Neuronal stem cell (in vitro differentiated cells): ENCODE measurements at regions not wholly inside any gene's neighbourhood (a gene's known extent, or its start where the extent isn't known, plus 50 kb on each side); places are given as distances from the start of the nearest gene placed in this dataset.

Source experiments
- DNase-seq: peaks from one replicate; pipeline ENCODE4 v3.0.0-alpha.2; 2013; ENCODE audit warnings: low spot score
- H2AFZ ChIP-seq: one replicate; pipeline ENCODE4 v1.6.1; 2013; ENCODE audit warnings: mild to moderate bottlenecking, low read length, inconsistent platforms
- H2AK5ac ChIP-seq: 2 replicates; pipeline ENCODE4 v1.6.1; 2013; ENCODE audit warnings: low read depth, mild to moderate bottlenecking, inconsistent platforms, low read length, moderate library complexity, mixed read lengths
- H2BK120ac ChIP-seq: 2 replicates; pipeline ENCODE4 v1.6.1; 2013; ENCODE audit warnings: low read depth, mild to moderate bottlenecking, inconsistent platforms, low read length, moderate library complexity, mixed read lengths
- H2BK12ac ChIP-seq: one replicate; pipeline ENCODE4 v1.6.1; 2013; ENCODE audit warnings: low read length, inconsistent platforms
- H2BK15ac ChIP-seq: 2 replicates; pipeline ENCODE4 v1.6.1; 2013; ENCODE audit warnings: mild to moderate bottlenecking, low read length, inconsistent platforms, mixed read lengths
- H2BK5ac ChIP-seq: one replicate; pipeline ENCODE4 v1.6.1; 2013; ENCODE audit warnings: inconsistent platforms, mild to moderate bottlenecking, low read length, moderate library complexity
- H3K14ac ChIP-seq: one replicate; pipeline ENCODE4 v1.6.1; 2013; ENCODE audit warnings: low read length, inconsistent platforms
- H3K18ac ChIP-seq: 2 replicates; pipeline ENCODE4 v1.6.1; 2013; ENCODE audit warnings: low read length, inconsistent platforms
- H3K23ac ChIP-seq: 2 replicates; pipeline ENCODE4 v1.6.1; 2013; ENCODE audit warnings: low read depth, mild to moderate bottlenecking, mixed read lengths, low read length, inconsistent platforms; ENCODE audit not compliant: poor library complexity
- H3K27ac ChIP-seq: replicated peaks from 3 replicates; pipeline ENCODE4 v1.5.1; 2013; ENCODE audit warnings: low read length, inconsistent platforms
- H3K27me3 ChIP-seq, 3 experiments: 2 replicates each; pipeline ENCODE4 v1.6.1; 2013; ENCODE audit warnings: low read length in 3 of 3, mild to moderate bottlenecking in 2 of 3, inconsistent platforms in 1 of 3, low read depth in 1 of 3, mixed read lengths in 1 of 3, moderate library complexity in 1 of 3; ENCODE audit not compliant: control insufficient read depth in 3 of 3, insufficient read depth in 3 of 3
- H3K36me3 ChIP-seq, 2 donors: replicated peaks in 1 of 2; 2 replicates each; pipeline ENCODE4 v1.6.1; 2013; ENCODE audit warnings: low read length in 2 of 2; ENCODE audit not compliant: control insufficient read depth in 2 of 2, insufficient read depth in 2 of 2
- H3K4ac ChIP-seq: 2 replicates; pipeline ENCODE4 v1.6.1; 2013; ENCODE audit warnings: inconsistent platforms, mild to moderate bottlenecking, low read length, moderate library complexity
- H3K4me1 ChIP-seq, 2 donors: 1 replicate in 1 of 2; 2 replicates in 1 of 2; pipeline ENCODE4 v1.6.1; 2013; ENCODE audit warnings: low read length in 2 of 2, low read depth in 1 of 2; ENCODE audit not compliant: control insufficient read depth in 2 of 2, insufficient read depth in 1 of 2
- H3K4me2 ChIP-seq: one replicate; pipeline ENCODE4 v1.6.1; 2013; ENCODE audit warnings: mild to moderate bottlenecking, low read length, inconsistent platforms; ENCODE audit not compliant: insufficient read depth, poor library complexity, severe bottlenecking
- H3K4me3 ChIP-seq, 2 donors: 2 replicates each; pipeline ENCODE4 v1.5.1; 2013; ENCODE audit warnings: low read length in 2 of 2, mild to moderate bottlenecking in 2 of 2, inconsistent platforms in 1 of 2, moderate library complexity in 1 of 2
- H3K79me1 ChIP-seq: one replicate; pipeline ENCODE4 v1.6.1; 2013; ENCODE audit warnings: low read depth, mild to moderate bottlenecking, inconsistent platforms, low read length, moderate library complexity
- H3K9ac ChIP-seq: one replicate; pipeline ENCODE4 v1.6.1; 2013; ENCODE audit warnings: mild to moderate bottlenecking, low read depth, low read length, inconsistent platforms; ENCODE audit not compliant: poor library complexity
- H3K9me3 ChIP-seq, 2 donors: replicated peaks in 1 of 2; 2 replicates each; pipeline versions ENCODE3 to v1.6.1; 2013; ENCODE audit warnings: low read length in 2 of 2, mild to moderate bottlenecking in 2 of 2, inconsistent platforms in 1 of 2, low read depth in 1 of 2, mixed read lengths in 1 of 2, moderate library complexity in 1 of 2; ENCODE audit not compliant: control insufficient read depth in 2 of 2, insufficient read depth in 1 of 2
- H4K8ac ChIP-seq: one replicate; pipeline ENCODE4 v1.6.1; 2013; ENCODE audit warnings: low read depth, mild to moderate bottlenecking, inconsistent platforms, low read length, moderate library complexity
- H4K91ac ChIP-seq: one replicate; pipeline ENCODE4 v1.6.1; 2013; ENCODE audit warnings: low read length, low read depth, mild to moderate bottlenecking, inconsistent platforms; ENCODE audit not compliant: poor library complexity
- WGBS, 2 donors: extraction: QIAGEN DNeasy Blood & Tissue Kit; methylation state at CpG; one replicate each; pipeline ENCODE4 v1.1.7; 2013; ENCODE audit warnings: missing lambda C conversion rate in 2 of 2, mixed read lengths in 1 of 2; ENCODE audit not compliant: insufficient read length in 2 of 2, insufficient replicate concordance in 1 of 2; ENCODE audit errors: extremely low coverage in 2 of 2; 5-methylcytosine and 5-hydroxymethylcytosine counted together

- Histone ChIP-seq H3K4me3 (no peak overlapping the region), H2AFZ (no peak overlapping the region), H3K79me1 (no peaks in the 10 kb centered on the region), H2AK5ac (no peak overlapping the region), H4K8ac (no peak overlapping the region), H3K9ac (no peak overlapping the region), H3K14ac (no peak overlapping the region), H3K4ac (no peak overlapping the region), H3K4me2 (no peak overlapping the region), H3K4me1 (no peaks in the 10 kb centered on the region), H2BK12ac (no peak overlapping the region), H3K18ac (no peak overlapping the region), H3K9me3 (no peaks in the 10 kb centered on the region), H2BK15ac (no peak overlapping the region), H3K27me3 (no peaks in the 10 kb centered on the region), H3K27ac (no peak overlapping the region), H4K91ac (no peak overlapping the region), H2BK120ac (no peak overlapping the region), H2BK5ac (no peak overlapping the region), H3K23ac (no peak overlapping the region), H3K36me3 (no peaks in the 10 kb centered on the region)
- DNase-seq: no peak
- WGBS, 2 donors: no CpG with 5 or more reads among the region's 2 CpGs
These were observed 661.9 kb downstream of the SORCS1 start for GRCh38 chr10:106502641-106503040.

- Histone ChIP-seq H3K27ac (no peak overlapping the region), H3K23ac (no peak overlapping the region), H3K9me3 (no peaks in the 10 kb centered on the region), H2BK5ac (no peak overlapping the region), H3K4ac (no peak overlapping the region), H3K9ac (no peak overlapping the region), H3K36me3 (no peaks in the 10 kb centered on the region), H3K4me2 (no peak overlapping the region), H3K14ac (no peak overlapping the region), H3K79me1 (no peaks in the 10 kb centered on the region), H3K4me1 (no peaks in the 10 kb centered on the region), H4K8ac (no peak overlapping the region), H2BK12ac (no peak overlapping the region), H2AFZ (no peak overlapping the region), H4K91ac (no peak overlapping the region), H2AK5ac (no peak overlapping the region), H2BK120ac (no peak overlapping the region), H2BK15ac (no peak overlapping the region), H3K4me3 (no peak overlapping the region), H3K18ac (no peak overlapping the region), H3K27me3 (no peaks in the 10 kb centered on the region)
- no peak for DNase-seq
These were observed 663.5 kb downstream of the SORCS1 start for GRCh38 chr10:106500925-106501525.

DNA sequence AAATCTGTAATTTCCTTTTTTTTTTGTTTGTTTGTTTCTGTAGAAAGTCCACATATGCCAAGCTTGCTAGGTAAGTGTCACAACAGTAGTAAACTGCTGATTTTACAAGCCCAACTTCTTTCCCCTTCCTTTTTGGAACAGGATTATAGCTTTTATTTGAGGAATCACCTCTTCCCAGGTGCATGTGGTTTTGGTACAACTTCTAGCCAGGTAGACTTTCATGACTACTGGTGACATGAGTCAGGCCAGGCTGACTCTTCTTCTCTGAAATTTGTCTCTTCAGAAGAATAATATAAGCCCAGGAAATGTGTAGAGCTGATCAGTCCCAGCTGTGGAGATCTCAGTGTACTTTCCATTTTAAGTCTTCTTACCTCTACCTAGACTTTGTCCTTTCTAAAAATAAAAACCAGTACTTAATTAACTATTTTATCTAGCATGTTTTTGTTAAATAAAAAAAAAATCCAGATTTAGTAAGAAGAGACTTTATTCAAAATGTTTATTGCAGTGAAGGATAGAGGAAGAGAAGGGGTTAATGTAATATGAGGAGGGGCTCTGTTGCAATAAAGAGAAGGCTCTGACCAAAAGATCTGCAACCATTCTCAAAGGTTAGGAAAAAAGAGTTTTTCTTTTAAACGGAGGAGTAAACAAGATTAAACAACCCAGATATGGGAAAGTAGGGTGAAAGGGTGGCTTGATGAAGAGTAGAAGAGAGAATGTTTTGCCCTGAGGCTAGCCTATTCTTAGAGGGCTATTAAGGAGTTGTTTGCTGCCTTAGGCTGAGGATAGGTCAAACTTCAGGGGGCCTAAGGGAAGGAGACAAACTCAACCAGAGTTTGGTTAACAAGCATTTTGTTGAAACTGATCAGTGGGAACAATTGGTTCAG is 664.2 kb downstream of the SORCS1 start:
- Histone ChIP-seq H3K9me3 (no peaks in the 10 kb centered on the region), H3K79me1 (no peaks in the 10 kb centered on the region), H3K9ac (no peak overlapping the region), H3K14ac (no peak overlapping the region), H3K4me1 (no peaks in the 10 kb centered on the region), H2AK5ac (no peak overlapping the region), H3K4me3 (no peak overlapping the region), H2BK120ac (no peak overlapping the region), H2BK15ac (no peak overlapping the region), H4K91ac (no peak overlapping the region), H3K4me2 (no peak overlapping the region), H3K27me3 (no peaks in the 10 kb centered on the region), H3K27ac (no peak overlapping the region), H2BK12ac (no peak overlapping the region), H3K23ac (no peak overlapping the region), H3K4ac (no peak overlapping the region), H3K36me3 (no peaks in the 10 kb centered on the region), H2BK5ac (no peak overlapping the region), H4K8ac (no peak overlapping the region), H2AFZ (no peak overlapping the region), H3K18ac (no peak overlapping the region)
- DNase-seq: no peak
- no CpG with 5 or more reads among the region's 1 CpG for WGBS, 2 donors

- H2BK120ac ChIP-seq: no peak overlapping the region
- H3K9ac ChIP-seq: no peak overlapping the region
- H3K23ac ChIP-seq: no peak overlapping the region
- no peak overlapping the region for H2BK15ac ChIP-seq
- no peak overlapping the region for H4K8ac ChIP-seq
- H3K18ac ChIP-seq: no peak overlapping the region
- H3K14ac ChIP-seq: no peak overlapping the region
- no peak overlapping the region for H2AFZ ChIP-seq
- no peak for DNase-seq
- no peaks in the 10 kb centered on the region for H3K4me1 ChIP-seq
- H3K9me3 ChIP-seq: no peaks in the 10 kb centered on the region
- no CpG with 5 or more reads among the region's 2 CpGs for WGBS, 2 donors
- no peaks in the 10 kb centered on the region for H3K36me3 ChIP-seq
- no peak overlapping the region for H3K27ac ChIP-seq
- no peaks in the 10 kb centered on the region for H3K79me1 ChIP-seq
- no peak overlapping the region for H4K91ac ChIP-seq
- no peak overlapping the region for H2BK12ac ChIP-seq
- H3K4me3 ChIP-seq: no peak overlapping the region
- H2BK5ac ChIP-seq: no peak overlapping the region
- no peak overlapping the region for H3K4me2 ChIP-seq
- no peak overlapping the region for H2AK5ac ChIP-seq
- H3K27me3 ChIP-seq: no peaks in the 10 kb centered on the region
- H3K4ac ChIP-seq: no peak overlapping the region
These were observed 665.1 kb downstream of the SORCS1 start for GRCh38 chr10:106499448-106499847.
